HEK293 (cell line): ENCODE measurements at regions not wholly inside any gene's neighbourhood (a gene's known extent, or its start where the extent isn't known, plus 50 kb on each side); places are given as distances from the start of the nearest gene placed in this dataset.

Experiments used
- BCL11A ChIP-seq: fragments of 450-650 bp; formaldehyde crosslinking; IDR thresholded peaks from 2 replicates; pipeline ENCODE4 v1.5.1; 2016; ENCODE audit warnings: low read depth, missing biosample characterization, missing genetic modification characterization
- CTCF ChIP-seq: fragments of 450-650 bp; formaldehyde crosslinking; IDR thresholded peaks from 2 replicates; pipeline ENCODE4 v1.5.1; 2016; ENCODE audit warnings: missing biosample characterization, missing genetic modification characterization
- GFI1B ChIP-seq: fragments of 450-650 bp; formaldehyde crosslinking; IDR thresholded peaks from 2 replicates; pipeline ENCODE4 v1.5.1; 2016; ENCODE audit warnings: missing biosample characterization, missing genetic modification characterization
- KLF1 ChIP-seq: fragments of 450-650 bp; formaldehyde crosslinking; IDR thresholded peaks from 2 replicates; pipeline ENCODE4 v1.5.1; 2016; ENCODE audit warnings: missing biosample characterization, missing genetic modification characterization
- SP2 ChIP-seq: fragments of 450-650 bp; formaldehyde crosslinking; IDR thresholded peaks from 2 replicates; pipeline ENCODE4 v1.5.1; 2016; ENCODE audit warnings: missing biosample characterization, missing genetic modification characterization
- TCF7L2 ChIP-seq: IDR thresholded peaks from 2 replicates; pipeline ENCODE4 v1.6.1; 2011; ENCODE audit warnings: low read depth, mild to moderate bottlenecking, inconsistent platforms, low read length, moderate library complexity, borderline replicate concordance
- YY1 ChIP-seq: fragments of 450-650 bp; formaldehyde crosslinking; IDR thresholded peaks from 2 replicates; pipeline ENCODE4 v1.5.1; 2018; ENCODE audit warnings: missing biosample characterization, missing genetic modification characterization
- ZNF184 ChIP-seq: fragments of 450-650 bp; IDR thresholded peaks from 2 replicates; pipeline ENCODE4 v1.5.1; 2018; ENCODE audit warnings: missing biosample characterization, mild to moderate bottlenecking, missing genetic modification characterization
- ZNF449 ChIP-seq: fragments of 450-650 bp; formaldehyde crosslinking; IDR thresholded peaks from 2 replicates; pipeline ENCODE4 v1.5.1; 2017; ENCODE audit warnings: missing biosample characterization, mild to moderate bottlenecking, missing genetic modification characterization, moderate library complexity
- ZNF571 ChIP-seq: fragments of 450-650 bp; formaldehyde crosslinking; IDR thresholded peaks from 2 replicates; pipeline ENCODE4 v1.5.0; 2017; ENCODE audit warnings: missing biosample characterization, missing genetic modification characterization
- ZNF600 ChIP-seq: fragments of 450-650 bp; formaldehyde crosslinking; IDR thresholded peaks from 2 replicates; pipeline ENCODE4 v1.5.1; 2016; ENCODE audit warnings: missing biosample characterization, missing genetic modification characterization

- no peak for TF ChIP-seq ZNF449 (tag by site-specific recombination)
- no peak for TF ChIP-seq CTCF
- no peak for TF ChIP-seq KLF1 (tag by site-specific recombination)
- no peak for TF ChIP-seq YY1 (tag by site-specific recombination)
- no peak for TF ChIP-seq SP2 (tag by site-specific recombination)
- no peak for TF ChIP-seq ZNF571
- no peak for TF ChIP-seq ZNF184 (tag by site-specific recombination)
- TF ChIP-seq TCF7L2: no peak
- TF ChIP-seq ZNF600: no peak
- no peak for TF ChIP-seq BCL11A
- TF ChIP-seq GFI1B (tag by site-specific recombination): no peak
Measured at GRCh38 chr2:206873423-206873822, 65.9 kb upstream of the CPO start.
